NCI-H1417 (cell line): ENCODE measurements at regions not wholly inside any gene's neighbourhood (a gene's known extent, or its start where the extent isn't known, plus 50 kb on each side); places are given as distances from the start of the nearest gene placed in this dataset.
"Not testable (repeated sequence)": the region's sequence is repeated elsewhere in the genome, so short reads cannot be mapped to it uniquely, and the experiment has no call there.

Experiments used
- DNase-seq, 3 experiments: peaks; one replicate each; lab custom pipeline; 2025; lab: John Stamatoyannopoulos, UW

- no peak for DNase-seq
Measured at GRCh38 chr7:12985752-12986151, 298.3 kb downstream of the ARL4A start.

GRCh38 chr7:12987238-12987637 lies 299.8 kb downstream of the ARL4A start:
- DNase-seq: peak in 1 of 3 experiments; percentile 13

DNA sequence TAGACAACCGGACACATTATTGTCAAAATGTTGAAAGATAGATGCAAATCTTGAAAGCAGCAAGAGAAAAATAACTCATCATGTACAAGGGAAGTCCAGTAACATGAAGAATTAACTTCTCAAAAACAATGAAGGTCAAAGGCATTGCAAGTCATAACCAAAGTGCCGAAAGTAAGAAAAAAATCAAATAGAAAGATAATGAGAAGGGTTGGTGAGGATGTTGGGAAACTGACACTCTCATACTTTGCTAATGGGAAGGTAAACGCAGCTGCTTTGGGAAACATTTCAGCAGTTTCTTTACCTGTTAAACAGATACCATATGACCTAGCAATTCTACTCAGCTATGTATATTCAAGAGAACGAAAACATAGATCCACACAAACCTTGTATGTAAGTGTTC lies 303.0 kb downstream of the ARL4A start:
- DNase-seq: no peak

- DNase-seq: no peak
Measured at GRCh38 chr7:12993025-12993424, 305.6 kb downstream of the ARL4A start.

GRCh38 chr7:12995912-12996469 lies 308.6 kb downstream of the ARL4A start:
- DNase-seq: no peak

GRCh38 chr7:13007331-13007730 lies 319.9 kb downstream of the ARL4A start:
- no peak for DNase-seq

GRCh38 chr7:13009517-13009916 lies 322.1 kb downstream of the ARL4A start:
- no peak for DNase-seq

DNA sequence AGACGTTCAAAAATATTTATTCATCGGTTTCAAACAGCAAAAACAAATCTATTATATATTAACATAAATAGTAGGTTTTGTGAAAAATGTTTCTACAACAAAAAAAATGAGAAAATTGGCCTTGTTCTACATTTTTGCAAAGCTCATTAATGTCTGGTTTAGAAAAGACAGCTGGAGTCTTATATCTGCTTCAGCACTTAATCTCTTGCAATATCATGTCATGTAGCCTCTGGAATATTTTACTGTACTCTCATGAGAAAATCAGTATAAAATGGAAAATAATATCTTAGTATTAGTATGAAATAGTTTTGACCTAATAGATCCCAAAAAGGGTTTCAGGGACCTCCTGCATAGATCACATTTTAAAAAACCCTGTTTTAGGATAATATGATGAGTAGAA lies 326.6 kb downstream of the ARL4A start:
- no peak for DNase-seq

GRCh38 chr7:13016036-13016581 lies 328.7 kb downstream of the ARL4A start:
- no peak for DNase-seq

- DNase-seq: no peak
Measured at GRCh38 chr7:13016592-13017332, 329.3 kb downstream of the ARL4A start.

GRCh38 chr7:13017333-13017857 lies 330.0 kb downstream of the ARL4A start:
- DNase-seq: no peak

DNA sequence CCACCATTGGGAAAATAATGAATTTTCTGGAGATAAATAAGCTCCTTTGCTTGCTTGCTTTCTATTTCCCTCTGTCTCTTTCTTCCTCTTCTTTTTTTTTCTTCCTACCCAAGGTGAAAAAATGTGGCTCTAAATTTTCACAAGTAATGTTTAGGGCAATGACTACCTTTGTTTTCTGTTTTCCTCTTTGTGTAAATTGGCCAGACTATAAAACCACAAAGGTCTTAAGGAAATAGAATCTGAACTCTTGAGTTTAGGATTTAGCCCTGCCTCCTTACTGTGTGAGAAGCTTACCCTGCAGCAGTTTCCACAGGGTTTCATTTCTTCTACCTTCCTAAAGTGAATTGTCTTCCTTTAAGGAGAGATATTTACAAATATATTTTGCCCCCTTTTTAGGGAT lies 330.4 kb downstream of the ARL4A start:
- no peak for DNase-seq

DNA sequence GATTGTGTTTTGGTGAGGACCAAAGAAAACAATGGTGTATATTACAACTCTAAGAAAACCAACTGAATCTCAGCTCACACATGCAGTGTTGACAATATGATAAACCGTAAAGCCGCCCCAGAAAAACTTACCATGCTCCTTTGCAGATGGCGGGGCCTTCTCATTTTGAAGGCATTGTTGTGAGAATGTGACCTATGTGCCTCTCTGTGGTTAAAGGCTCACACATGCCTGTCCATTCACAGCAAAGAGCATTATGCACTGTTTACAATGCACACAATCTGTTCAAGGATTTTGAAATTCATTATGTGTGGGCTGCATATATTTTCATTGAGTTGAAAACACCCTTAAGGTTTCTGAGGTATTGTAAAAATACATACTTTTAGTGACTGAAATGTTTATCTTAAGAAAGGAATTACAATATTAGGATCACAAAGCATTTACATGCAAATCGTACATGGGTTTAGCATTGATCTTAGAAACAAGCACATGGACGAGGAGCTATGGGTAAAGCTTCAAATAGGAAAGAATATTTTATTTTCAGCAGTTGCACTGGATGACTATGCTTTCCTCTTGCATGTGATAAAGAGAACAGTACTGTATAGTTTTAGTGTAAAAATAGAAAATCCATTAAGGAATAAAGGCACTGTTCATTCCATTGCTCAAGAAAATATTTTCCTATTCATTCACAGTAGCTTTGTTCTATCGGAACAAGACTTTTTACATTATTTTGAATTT lies 334.3 kb downstream of the ARL4A start:
- peak in 1 of 3 experiments; percentile 34 for DNase-seq

DNA sequence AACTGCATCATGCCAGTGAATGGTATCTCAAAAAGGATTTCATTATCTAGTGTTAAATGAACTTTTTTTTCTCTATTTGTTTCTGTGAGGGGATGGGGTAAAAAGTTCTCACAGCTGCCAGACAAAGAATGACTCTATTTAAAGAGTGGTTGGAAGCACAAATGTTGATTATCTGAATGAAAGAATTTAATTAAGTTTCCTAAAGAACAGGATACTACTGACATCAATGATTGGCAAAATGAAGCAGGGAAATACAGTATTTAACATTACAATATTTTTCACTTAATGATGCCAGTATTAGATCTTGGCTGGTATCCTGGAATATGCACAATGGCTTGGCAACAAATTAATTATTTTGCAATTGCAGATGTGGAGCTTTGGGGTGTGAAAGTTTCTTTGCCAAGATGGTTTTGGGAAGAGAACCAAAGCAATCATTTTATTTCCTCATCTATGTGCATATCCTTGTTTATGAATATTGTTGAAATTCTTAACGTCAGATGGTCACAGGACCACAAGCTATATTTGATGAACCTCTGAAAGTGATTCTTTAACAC lies 336.8 kb downstream of the ARL4A start:
- DNase-seq: no peak

GRCh38 chr7:13025043-13025442 lies 337.6 kb downstream of the ARL4A start:
- not testable (repeated sequence) for DNase-seq

- no peak for DNase-seq
Measured at GRCh38 chr7:13027321-13027720, 339.9 kb downstream of the ARL4A start.

- DNase-seq: no peak
Measured at GRCh38 chr7:13028036-13028824, 340.8 kb downstream of the ARL4A start.

GRCh38 chr7:13028825-13029099 lies 341.3 kb downstream of the ARL4A start:
- no peak for DNase-seq

GRCh38 chr7:13031468-13031867 lies 344.0 kb downstream of the ARL4A start:
- DNase-seq: no peak

- peak in 1 of 3 experiments; percentile 14 for DNase-seq
Measured at GRCh38 chr7:13032084-13032483, 344.7 kb downstream of the ARL4A start.

- DNase-seq: peak; percentile 11 to 55 (median 49)
Measured at GRCh38 chr7:13032576-13032975, 345.1 kb downstream of the ARL4A start.

DNA sequence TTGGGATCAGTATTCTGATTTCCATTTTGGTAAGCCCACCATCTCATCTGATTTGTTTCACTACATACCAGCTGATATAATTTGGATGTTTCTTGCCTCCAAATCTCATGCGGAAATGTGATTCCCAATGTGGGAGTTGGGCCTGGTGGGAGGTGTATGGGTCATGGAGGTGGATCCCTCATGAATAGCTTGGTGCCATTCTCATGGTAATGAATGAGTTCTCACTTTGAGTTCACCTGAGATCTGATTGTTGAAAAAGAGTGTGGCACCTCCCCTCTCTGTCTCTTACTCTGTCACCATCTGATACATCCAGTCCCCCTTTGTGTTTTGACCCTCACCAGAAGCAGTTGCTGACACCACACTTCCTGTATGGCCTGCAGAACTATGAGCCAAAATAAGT lies 347.3 kb downstream of the ARL4A start:
- DNase-seq: no peak
